ENCODE measurements at regions not wholly inside any gene's neighbourhood (a gene's known extent, or its start where the extent isn't known, plus 50 kb on each side); places are given as distances from the start of the nearest gene placed in this dataset.

GRCh38 chr13:106810069-106810468 is 242.1 kb upstream of the ARGLU1 start:
- no peak overlapping the region for H3K4me3 ChIP-seq
- no peak overlapping the region for H3K9ac ChIP-seq (ENCODE audit: insufficient read length)
- no peaks in the 10 kb centered on the region for H3K36me3 ChIP-seq (ENCODE audit: insufficient read depth, low read length)
- DNase-seq (ENCODE audit: low read depth, low spot score): no peak
- no peak overlapping the region for H3K27ac ChIP-seq
- no peak for TF ChIP-seq EZH2 (IDR thresholded peaks at IDR 0.05)
- no peaks in the 10 kb centered on the region for H3K9me3 ChIP-seq (ENCODE audit: low read depth, low read length)

- Histone ChIP-seq H3K4me3 (no peak overlapping the region), H3K27ac (no peak overlapping the region), H3K36me3 (ENCODE audit: insufficient read depth, low read length) (no peaks in the 10 kb centered on the region), H3K9me3 (ENCODE audit: low read depth, low read length) (no peaks in the 10 kb centered on the region), H3K9ac (ENCODE audit: insufficient read length) (no peak overlapping the region)
- TF ChIP-seq FOXP2 (optimal IDR thresholded peaks at IDR 0.05; ENCODE audit: control extremely low read depth, extremely low read length, insufficient read depth): no peak
- no peak for TF ChIP-seq POLR2AphosphoS5 (IDR thresholded peaks at IDR 0.05; ENCODE audit: borderline replicate concordance, low read depth, low read length)
- TF ChIP-seq EZH2 (IDR thresholded peaks at IDR 0.05): no peak
- DNase-seq (ENCODE audit: low read depth, low spot score): no peak
Measured at GRCh38 chr13:106804991-106805390, 237.1 kb upstream of the ARGLU1 start.

GRCh38 chr13:106802917-106803316 is 235.0 kb upstream of the ARGLU1 start:
- no peak for DNase-seq (ENCODE audit: low read depth, low spot score)
- H3K27ac ChIP-seq: no peak overlapping the region
- H3K36me3 ChIP-seq (ENCODE audit: insufficient read depth, low read length): no peaks in the 10 kb centered on the region
- no peak overlapping the region for H3K9ac ChIP-seq (ENCODE audit: insufficient read length)
- H3K4me3 ChIP-seq: no peak overlapping the region
- H3K9me3 ChIP-seq (ENCODE audit: low read depth, low read length): no peaks in the 10 kb centered on the region
- TF ChIP-seq POLR2AphosphoS5 (IDR thresholded peaks at IDR 0.05; ENCODE audit: borderline replicate concordance, low read depth, low read length) (no peak), FOXP2 (optimal IDR thresholded peaks at IDR 0.05; ENCODE audit: control extremely low read depth, extremely low read length, insufficient read depth) (no peak), EZH2 (IDR thresholded peaks at IDR 0.05) (no peak)

GRCh38 chr13:106799781-106800335 is 231.9 kb upstream of the ARGLU1 start:
- DNase-seq (ENCODE audit: low read depth, low spot score): no peak
- Histone ChIP-seq H3K9me3 (ENCODE audit: low read depth, low read length) (no peaks in the 10 kb centered on the region), H3K27ac (no peak overlapping the region), H3K9ac (ENCODE audit: insufficient read length) (no peak overlapping the region), H3K4me3 (no peak overlapping the region), H3K36me3 (ENCODE audit: insufficient read depth, low read length) (no peaks in the 10 kb centered on the region)
- TF ChIP-seq FOXP2 (optimal IDR thresholded peaks at IDR 0.05; ENCODE audit: control extremely low read depth, extremely low read length, insufficient read depth): no peak
- no peak for TF ChIP-seq POLR2AphosphoS5 (IDR thresholded peaks at IDR 0.05; ENCODE audit: borderline replicate concordance, low read depth, low read length)
- no peak for TF ChIP-seq EZH2 (IDR thresholded peaks at IDR 0.05)

GRCh38 chr13:106797081-106797640 is 229.2 kb upstream of the ARGLU1 start:
- no peak for DNase-seq (ENCODE audit: low read depth, low spot score)
- H3K27ac ChIP-seq: no peak overlapping the region
- H3K36me3 ChIP-seq (ENCODE audit: insufficient read depth, low read length): no peaks in the 10 kb centered on the region
- H3K9me3 ChIP-seq (ENCODE audit: low read depth, low read length): no peaks in the 10 kb centered on the region
- H3K4me3 ChIP-seq: no peak overlapping the region
- no peak overlapping the region for H3K9ac ChIP-seq (ENCODE audit: insufficient read length)
- no peak for TF ChIP-seq POLR2AphosphoS5 (IDR thresholded peaks at IDR 0.05; ENCODE audit: borderline replicate concordance, low read depth, low read length)
- no peak for TF ChIP-seq EZH2 (IDR thresholded peaks at IDR 0.05)
- TF ChIP-seq FOXP2 (optimal IDR thresholded peaks at IDR 0.05; ENCODE audit: control extremely low read depth, extremely low read length, insufficient read depth): no peak

- Histone ChIP-seq H3K27ac (no peak overlapping the region), H3K9me3 (ENCODE audit: low read depth, low read length) (no peaks in the 10 kb centered on the region), H3K4me3 (no peak overlapping the region), H3K9ac (ENCODE audit: insufficient read length) (no peak overlapping the region), H3K36me3 (ENCODE audit: insufficient read depth, low read length) (no peaks in the 10 kb centered on the region)
- no peak for DNase-seq (ENCODE audit: low read depth, low spot score)
- no peak for TF ChIP-seq FOXP2 (optimal IDR thresholded peaks at IDR 0.05; ENCODE audit: control extremely low read depth, extremely low read length, insufficient read depth)
- no peak for TF ChIP-seq POLR2AphosphoS5 (IDR thresholded peaks at IDR 0.05; ENCODE audit: borderline replicate concordance, low read depth, low read length)
- no peak for TF ChIP-seq EZH2 (IDR thresholded peaks at IDR 0.05)
Measured at GRCh38 chr13:106796280-106797047, 228.5 kb upstream of the ARGLU1 start.

- DNase-seq (ENCODE audit: low read depth, low spot score): no peak
- Histone ChIP-seq H3K4me3 (no peak overlapping the region), H3K27ac (no peak overlapping the region), H3K9ac (ENCODE audit: insufficient read length) (no peak overlapping the region), H3K9me3 (ENCODE audit: low read depth, low read length) (no peaks in the 10 kb centered on the region), H3K36me3 (ENCODE audit: insufficient read depth, low read length) (no peaks in the 10 kb centered on the region)
- TF ChIP-seq FOXP2 (optimal IDR thresholded peaks at IDR 0.05; ENCODE audit: control extremely low read depth, extremely low read length, insufficient read depth) (no peak), EZH2 (IDR thresholded peaks at IDR 0.05) (no peak), POLR2AphosphoS5 (IDR thresholded peaks at IDR 0.05; ENCODE audit: borderline replicate concordance, low read depth, low read length) (no peak)
Measured at GRCh38 chr13:106795847-106796246, 227.9 kb upstream of the ARGLU1 start.

- no peaks in the 10 kb centered on the region for H3K9me3 ChIP-seq (ENCODE audit: low read depth, low read length)
- TF ChIP-seq FOXP2 (optimal IDR thresholded peaks at IDR 0.05; ENCODE audit: control extremely low read depth, extremely low read length, insufficient read depth) (no peak), POLR2AphosphoS5 (IDR thresholded peaks at IDR 0.05; ENCODE audit: borderline replicate concordance, low read depth, low read length) (no peak), EZH2 (IDR thresholded peaks at IDR 0.05) (no peak)
- no peaks in the 10 kb centered on the region for H3K36me3 ChIP-seq (ENCODE audit: insufficient read depth, low read length)
- H3K4me3 ChIP-seq: no peak overlapping the region
- no peak overlapping the region for H3K9ac ChIP-seq (ENCODE audit: insufficient read length)
- no peak for DNase-seq (ENCODE audit: low read depth, low spot score)
- no peak overlapping the region for H3K27ac ChIP-seq
Measured at GRCh38 chr13:106794117-106794516, 226.2 kb upstream of the ARGLU1 start.

Data from SK-N-MC (cell line).